HL-60 (cell line): ENCODE measurements at regions not wholly inside any gene's neighbourhood (a gene's known extent, or its start where the extent isn't known, plus 50 kb on each side); places are given as distances from the start of the nearest gene placed in this dataset.

Source experiments
- CTCF ChIP-seq: IDR thresholded peaks from one replicate; pipeline ENCODE4 v1.5.1; 2011; ENCODE audit warnings: low read length, control low read depth, inconsistent platforms; ENCODE audit not compliant: insufficient read depth
- GABPA ChIP-seq: IDR thresholded peaks from 2 replicates; pipeline ENCODE4 v1.6.1; 2012; ENCODE audit warnings: low read depth
- POLR2AphosphoS5 ChIP-seq: IDR thresholded peaks from 2 replicates; pipeline ENCODE4 v1.6.1; 2012; ENCODE audit warnings: low read depth
- REST ChIP-seq: IDR thresholded peaks from 2 replicates; pipeline ENCODE4 v1.6.1; 2012; ENCODE audit warnings: low read depth; ENCODE audit not compliant: insufficient replicate concordance
- SPI1 ChIP-seq: IDR thresholded peaks from 2 replicates; pipeline ENCODE4 v1.6.1; 2012; ENCODE audit warnings: low read depth, mild to moderate bottlenecking, borderline replicate concordance

- TF ChIP-seq CTCF (no peak), REST (no peak), POLR2AphosphoS5 (no peak), GABPA (no peak), SPI1 (no peak)
Observed at GRCh38 chrX:13140007-13140406, 95.6 kb upstream of the FAM9C start.
